HL-60 (cell line): ENCODE measurements at regions not wholly inside any gene's neighbourhood (a gene's known extent, or its start where the extent isn't known, plus 50 kb on each side); places are given as distances from the start of the nearest gene placed in this dataset.

Experiments
- DNase-seq, 2 experiments: peaks; one replicate each; pipeline ENCODE4 v3.0.0-alpha.2; 2010 to 2020; ENCODE audit warnings: low read depth in 1 of 2, low spot score in 1 of 2
- H3K27ac ChIP-seq: fragments of 250-450 bp; sonication (Bioruptor Pico); replicated peaks from 2 replicates; pipeline ENCODE4 v1.5.1; 2020; ENCODE audit warnings: mild to moderate bottlenecking, moderate library complexity
- H3K27me3 ChIP-seq: fragments of 250-450 bp; sonication (Bioruptor Pico); 2 replicates; pipeline ENCODE4 v1.5.1; 2021; ENCODE audit warnings: mild to moderate bottlenecking, moderate library complexity; ENCODE audit not compliant: insufficient read depth, poor library complexity, severe bottlenecking
- H3K4me3 ChIP-seq: replicated peaks from 2 replicates; pipeline ENCODE4 v1.5.1; 2011; ENCODE audit warnings: mild to moderate bottlenecking, control low read depth, low read length; ENCODE audit not compliant: insufficient read depth
- CTCF ChIP-seq: IDR thresholded peaks from one replicate; pipeline ENCODE4 v1.5.1; 2011; ENCODE audit warnings: low read length, control low read depth, inconsistent platforms; ENCODE audit not compliant: insufficient read depth
- GABPA ChIP-seq: IDR thresholded peaks from 2 replicates; pipeline ENCODE4 v1.6.1; 2012; ENCODE audit warnings: low read depth
- POLR2AphosphoS5 ChIP-seq: IDR thresholded peaks from 2 replicates; pipeline ENCODE4 v1.6.1; 2012; ENCODE audit warnings: low read depth
- REST ChIP-seq: IDR thresholded peaks from 2 replicates; pipeline ENCODE4 v1.6.1; 2012; ENCODE audit warnings: low read depth; ENCODE audit not compliant: insufficient replicate concordance
- SPI1 ChIP-seq: IDR thresholded peaks from 2 replicates; pipeline ENCODE4 v1.6.1; 2012; ENCODE audit warnings: low read depth, mild to moderate bottlenecking, borderline replicate concordance

GRCh38 chr4:74878323-74878722 is 54.6 kb upstream of the PARM1 start:
- H3K4me3 ChIP-seq, result no peak overlapping the region
- no peak for DNase-seq
- no peak for TF ChIP-seq SPI1
- peak; percentile 71 for TF ChIP-seq REST
- no peak overlapping the region for H3K27ac ChIP-seq
- H3K27me3 ChIP-seq, result no peaks in the 10 kb centered on the region

GRCh38 chr4:74875451-74875850 is 57.5 kb upstream of the PARM1 start:
- Histone ChIP-seq H3K4me3 (no peak overlapping the region), H3K27me3 (peaks cover 4% of the 10 kb centered on the region), H3K27ac (no peak overlapping the region)
- no peak for DNase-seq
- TF ChIP-seq SPI1 (no peak), POLR2AphosphoS5 (no peak), CTCF (no peak), REST (no peak), GABPA (no peak)

GRCh38 chr4:74874753-74875367 is 58.1 kb upstream of the PARM1 start:
- peak; percentile 26 to 50 for DNase-seq

GRCh38 chr4:74873545-74874301 is 59.2 kb upstream of the PARM1 start:
- Histone ChIP-seq H3K27me3 (peaks cover 4% of the 10 kb centered on the region), H3K27ac (no peak overlapping the region), H3K4me3 (no peak overlapping the region)
- no peak for DNase-seq
- TF ChIP-seq GABPA, result no peak
- TF ChIP-seq POLR2AphosphoS5, result no peak
- TF ChIP-seq SPI1, result no peak
- TF ChIP-seq CTCF, result no peak
- TF ChIP-seq REST, result no peak

More at GRCh38 chr4:74874753-74875367, 58.1 kb upstream of the PARM1 start:
- Histone ChIP-seq H3K4me3 (no peak overlapping the region), H3K27me3 (peaks cover 4% of the 10 kb centered on the region), H3K27ac (no peak overlapping the region)
- TF ChIP-seq CTCF (peak; percentile 60), POLR2AphosphoS5 (no peak), GABPA (no peak), SPI1 (no peak)
